ENCODE measurements at regions not wholly inside any gene's neighbourhood (a gene's known extent, or its start where the extent isn't known, plus 50 kb on each side); places are given as distances from the start of the nearest gene placed in this dataset.

GRCh38 chr7:31284106-31284505, 56.4 kb downstream of the NEUROD6 start:
- CTCF ChIA-PET: no interaction called here

GRCh38 chr7:31271641-31272405, 68.7 kb downstream of the NEUROD6 start:
- no peak for TF ChIP-seq CTCF (IDR thresholded peaks at IDR 0.05; ENCODE audit: low read depth, low read length)
- DNase-seq (ENCODE audit: low read depth, low spot score): no peak
- Histone ChIP-seq H3K27ac (ENCODE audit: low read depth, low read length) (no peak overlapping the region), H3K27me3 (ENCODE audit: control insufficient read depth, insufficient read depth, low read length) (no peaks in the 10 kb centered on the region), H3K9me3 (ENCODE audit: control insufficient read depth, insufficient read depth, low read length) (no peaks in the 10 kb centered on the region; the same call in 1 of the 2 replicates), H3K4me3 (ENCODE audit: low read depth, low read length) (no peak overlapping the region)
- CTCF ChIA-PET: no interaction called here
- POLR2A ChIA-PET: no interaction called here

More at GRCh38 chr7:31284106-31284505, 56.4 kb downstream of the NEUROD6 start:
- no peak for DNase-seq (ENCODE audit: low read depth, low spot score)
- H3K9me3 ChIP-seq (ENCODE audit: control insufficient read depth, insufficient read depth, low read length): no peaks in the 10 kb centered on the region; the same call in 1 of the 2 replicates
- POLR2A ChIA-PET: no interaction called here
- H3K4me3 ChIP-seq (ENCODE audit: low read depth, low read length): no peak overlapping the region
- H3K27ac ChIP-seq (ENCODE audit: low read depth, low read length): no peak overlapping the region
- TF ChIP-seq CTCF (IDR thresholded peaks at IDR 0.05; ENCODE audit: low read depth, low read length): no peak
- no peaks in the 10 kb centered on the region for H3K27me3 ChIP-seq (ENCODE audit: control insufficient read depth, insufficient read depth, low read length)

- ChIA-PET POLR2A (interaction anchor here (0.5 kb wide), 1 partner anchor 53 kb away, joined by 3 read pairs; no protein-coding TSS in a partner anchor), CTCF (no interaction called here)
- no peaks in the 10 kb centered on the region for H3K9me3 ChIP-seq (ENCODE audit: control insufficient read depth, insufficient read depth, low read length)
- no peak for DNase-seq (ENCODE audit: low read depth, low spot score)
- H3K27me3 ChIP-seq (ENCODE audit: control insufficient read depth, insufficient read depth, low read length): no peaks in the 10 kb centered on the region
- no peak overlapping the region for H3K27ac ChIP-seq (ENCODE audit: low read depth, low read length)
- no peak for TF ChIP-seq CTCF (IDR thresholded peaks at IDR 0.05; ENCODE audit: low read depth, low read length)
- no peak overlapping the region for H3K4me3 ChIP-seq (ENCODE audit: low read depth, low read length)
Observed at GRCh38 chr7:31267486-31267885, 73.0 kb downstream of the NEUROD6 start.

- no peak for DNase-seq (ENCODE audit: low read depth, low spot score)
- Histone ChIP-seq H3K27me3 (ENCODE audit: control insufficient read depth, insufficient read depth, low read length) (no peaks in the 10 kb centered on the region), H3K27ac (ENCODE audit: low read depth, low read length) (no peak overlapping the region), H3K9me3 (ENCODE audit: control insufficient read depth, insufficient read depth, low read length) (no peaks in the 10 kb centered on the region), H3K4me3 (ENCODE audit: low read depth, low read length) (no peak overlapping the region)
- POLR2A ChIA-PET: no interaction called here
- CTCF ChIA-PET: no interaction called here
- TF ChIP-seq CTCF (IDR thresholded peaks at IDR 0.05; ENCODE audit: low read depth, low read length): no peak
Observed at GRCh38 chr7:31263338-31263737, 77.2 kb downstream of the NEUROD6 start.

GRCh38 chr7:31261341-31261740, 79.2 kb downstream of the NEUROD6 start:
- Histone ChIP-seq H3K9me3 (ENCODE audit: control insufficient read depth, insufficient read depth, low read length) (no peaks in the 10 kb centered on the region), H3K4me3 (ENCODE audit: low read depth, low read length) (no peak overlapping the region), H3K27ac (ENCODE audit: low read depth, low read length) (no peak overlapping the region), H3K27me3 (ENCODE audit: control insufficient read depth, insufficient read depth, low read length) (no peaks in the 10 kb centered on the region)
- ChIA-PET CTCF (interaction anchor here (1.3 kb wide), 1 partner anchor 127 kb away, joined by 3 read pairs; no protein-coding TSS in a partner anchor), POLR2A (no interaction called here)
- no peak for TF ChIP-seq CTCF (IDR thresholded peaks at IDR 0.05; ENCODE audit: low read depth, low read length)
- no peak for DNase-seq (ENCODE audit: low read depth, low spot score)

Data from AG04450 (cell line).